Calu3 (cell line): ENCODE measurements at regions not wholly inside any gene's neighbourhood (a gene's known extent, or its start where the extent isn't known, plus 50 kb on each side); places are given as distances from the start of the nearest gene placed in this dataset.

Experiments
- BruUV-seq: library from RNA; stranded (reverse); fragments of 400-500 nt; replicated peaks from 2 replicates; lab custom pipeline; 2021; lab: Mats Ljungman, UMichigan
- CTCF ChIA-PET: fragments of 300-600 bp; sonication (Branson Sonifier 250); formaldehyde crosslinking; loops from one replicate; lab custom pipeline; 2022; ENCODE audit warnings: antibody characterized with exemption; lab: Charles Lee
- DNase-seq: peaks from one replicate; pipeline ENCODE4 v3.0.0; 2022
- H3K27ac Mint-ChIP-seq: one replicate; pipeline ENCODE4 v1.8.0; 2022; ENCODE audit warnings: mixed read lengths; ENCODE audit not compliant: unreplicated experiment
- H3K27me3 Mint-ChIP-seq: one replicate; pipeline ENCODE4 v1.8.0; 2022; ENCODE audit warnings: mixed read lengths; ENCODE audit not compliant: unreplicated experiment
- H3K36me3 Mint-ChIP-seq: one replicate; pipeline ENCODE4 v1.8.0; 2022; ENCODE audit warnings: mild to moderate bottlenecking, moderate library complexity, mixed read lengths; ENCODE audit not compliant: insufficient read depth, unreplicated experiment
- H3K4me1 Mint-ChIP-seq: one replicate; pipeline ENCODE4 v1.8.0; 2022; ENCODE audit warnings: mild to moderate bottlenecking, low read depth, mixed read lengths; ENCODE audit not compliant: unreplicated experiment
- H3K4me3 Mint-ChIP-seq: one replicate; pipeline ENCODE4 v1.8.0; 2022; ENCODE audit warnings: mild to moderate bottlenecking, low read depth, moderate library complexity, mixed read lengths; ENCODE audit not compliant: unreplicated experiment
- H3K9me3 Mint-ChIP-seq: one replicate; pipeline ENCODE4 v1.8.0; 2022; ENCODE audit warnings: low read depth, mixed read lengths; ENCODE audit not compliant: unreplicated experiment
- CTCF ChIP-seq: fragments of 200-600 bp; IDR thresholded peaks from one replicate; pipeline ENCODE4 v1.8.0; 2022; ENCODE audit warnings: antibody characterized with exemption; ENCODE audit not compliant: unreplicated experiment
- intact Hi-C: fragments of 100-400 bp; cut with micrococcal nuclease; formaldehyde crosslinking; loops from one replicate; pipeline ENCODE4 v1.10.0; 2022; ENCODE audit not compliant: unreplicated experiment

DNA sequence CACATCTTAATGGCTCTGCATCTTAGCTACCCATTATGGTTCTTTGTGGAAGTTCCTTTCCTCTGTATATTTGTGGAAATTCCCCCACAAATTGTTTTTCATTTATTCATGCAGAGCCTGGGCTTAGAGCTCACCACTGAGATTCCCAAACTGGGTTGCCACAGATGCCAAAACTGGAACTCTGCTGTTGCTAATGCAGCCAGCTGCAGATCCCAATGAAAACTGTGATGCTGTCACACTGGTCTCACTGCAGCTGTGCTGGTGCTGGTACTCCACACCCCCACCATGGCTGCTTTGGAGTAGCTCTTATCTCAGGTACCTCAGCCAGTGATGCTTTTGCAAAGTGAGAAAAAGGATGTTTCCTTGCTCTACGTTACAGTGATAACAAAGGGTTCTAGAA, 87.7 kb downstream of the DCK start:
- no TSS peak for BruUV-seq
- Mint-ChIP-seq H3K27me3 (peaks cover 12% of the 10 kb centered on the region), H3K27ac (no peak overlapping the region), H3K36me3 (no peaks in the 10 kb centered on the region), H3K4me3 (no peak overlapping the region), H3K9me3 (no peaks in the 10 kb centered on the region), H3K4me1 (no peaks in the 10 kb centered on the region)
- no peak for DNase-seq
- no peak for TF ChIP-seq CTCF
- CTCF ChIA-PET: no interaction called here
- intact Hi-C loops: no loop called here

DNA sequence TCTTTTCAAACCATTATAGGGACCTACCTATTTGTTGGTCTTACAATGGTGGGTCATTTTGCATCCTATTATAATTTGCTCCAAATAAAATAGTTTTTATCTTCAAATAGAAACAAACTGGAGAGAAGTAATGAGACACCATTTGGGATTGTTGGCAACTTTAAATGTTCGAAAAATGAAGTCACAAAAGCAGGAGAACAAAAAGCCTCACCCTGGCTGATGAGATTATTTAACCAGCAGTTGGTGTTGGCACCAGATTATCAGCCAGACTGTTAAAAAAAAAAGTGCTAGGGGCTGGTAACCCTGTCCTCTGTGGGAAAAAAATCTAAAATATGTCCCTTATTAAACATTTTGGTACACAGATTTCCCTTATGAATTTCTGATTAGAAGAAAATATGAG, 100.3 kb downstream of the DCK start:
- BruUV-seq: no TSS peak
- Mint-ChIP-seq H3K27ac (no peak overlapping the region), H3K4me3 (no peak overlapping the region), H3K27me3 (peaks cover 9% of the 10 kb centered on the region), H3K36me3 (no peaks in the 10 kb centered on the region), H3K9me3 (no peaks in the 10 kb centered on the region), H3K4me1 (no peaks in the 10 kb centered on the region)
- no peak for DNase-seq
- CTCF ChIA-PET: no interaction called here
- intact Hi-C loops: no loop called here
- no peak for TF ChIP-seq CTCF

- intact Hi-C loops: no loop called here
- Mint-ChIP-seq H3K4me3 (no peak overlapping the region), H3K4me1 (no peaks in the 10 kb centered on the region), H3K9me3 (peaks cover under 1% of the 10 kb centered on the region), H3K27me3 (peaks cover 9% of the 10 kb centered on the region), H3K36me3 (no peaks in the 10 kb centered on the region), H3K27ac (no peak overlapping the region)
- no peak for DNase-seq
- no peak for TF ChIP-seq CTCF
- CTCF ChIA-PET: no interaction called here
- BruUV-seq: no TSS peak
These were observed 100.8 kb downstream of the DCK start for GRCh38 chr4:71094201-71094600.

- Mint-ChIP-seq H3K27ac (no peak overlapping the region), H3K9me3 (peaks cover 4% of the 10 kb centered on the region), H3K4me3 (no peak overlapping the region), H3K36me3 (no peaks in the 10 kb centered on the region), H3K27me3 (peaks cover 16% of the 10 kb centered on the region), H3K4me1 (no peaks in the 10 kb centered on the region)
- no peak for DNase-seq
- no peak for TF ChIP-seq CTCF
- BruUV-seq: no TSS peak
- intact Hi-C loops: no loop called here
- CTCF ChIA-PET: no interaction called here
These were observed 101.7 kb downstream of the DCK start for GRCh38 chr4:71095141-71095540.
